B cell (primary cell): ENCODE measurements at regions not wholly inside any gene's neighbourhood (a gene's known extent, or its start where the extent isn't known, plus 50 kb on each side); places are given as distances from the start of the nearest gene placed in this dataset.

Experiments used
- ATAC-seq: fragments of 200-7000 bp; cut with Tn5 transposase; one replicate; pipeline ENCODE4 v1.10.0; 2021; ENCODE audit warnings: low read depth, mild to moderate bottlenecking, moderate number of reproducible peaks, moderate library complexity
- CTCF ChIA-PET: fragments of 350-600 bp; sonication (Branson Sonifier 250); formaldehyde crosslinking; loops from one replicate; lab custom pipeline; 2021; ENCODE audit warnings: antibody characterized with exemption, inconsistent platforms; lab: Charles Lee
- POLR2A ChIA-PET: fragments of 350-600 bp; sonication (Branson Sonifier 250); formaldehyde crosslinking; loops from one replicate; lab custom pipeline; 2021; ENCODE audit warnings: antibody characterized with exemption; lab: Charles Lee
- DNase-seq: peaks from one replicate; pipeline ENCODE4 v3.0.0; 2013
- H2AFZ ChIP-seq: 2 replicates; pipeline ENCODE4 v1.6.1; 2012; ENCODE audit warnings: mild to moderate bottlenecking, low read depth, low read length; ENCODE audit not compliant: insufficient read depth, poor library complexity, severe bottlenecking
- H3K27ac ChIP-seq, 2 donors: 1 replicate in 1 of 2; 2 replicates in 1 of 2; pipeline ENCODE4 v1.5.1; 2012 to 2013; ENCODE audit warnings: low read length in 2 of 2, mild to moderate bottlenecking in 2 of 2, moderate library complexity in 1 of 2
- H3K27me3 ChIP-seq, 4 experiments: fragments of 200-600 bp in 1 of 4; sonication (generic) in 1 of 4; replicated peaks in 1 of 4; 1 replicate in 2 of 4; 2 replicates in 2 of 4; pipeline versions ENCODE4 v1.6.1 to v1.7.0; 2013 to 2016; ENCODE audit warnings: low read length in 3 of 4, mild to moderate bottlenecking in 2 of 4, mixed read lengths in 1 of 4, moderate library complexity in 1 of 4; ENCODE audit not compliant: insufficient read depth in 4 of 4, control insufficient read depth in 3 of 4; ENCODE audit errors: control extremely low read depth in 1 of 4
- H3K36me3 ChIP-seq, 2 experiments: replicated peaks in 1 of 2; 1 replicate in 1 of 2; 2 replicates in 1 of 2; pipeline versions ENCODE4 v1.6.1 to v1.7.1; 2013; ENCODE audit warnings: low read length in 1 of 2; ENCODE audit not compliant: insufficient read depth in 2 of 2, control insufficient read depth in 1 of 2; ENCODE audit errors: control extremely low read depth in 1 of 2, extremely low read depth in 1 of 2
- H3K4me1 ChIP-seq, 2 donors: fragments of 200-600 bp in 1 of 2; sonication (generic) in 1 of 2; 1 replicate in 1 of 2; 2 replicates in 1 of 2; pipeline versions ENCODE4 v1.5.1 to v1.6.1; 2013 to 2017; ENCODE audit warnings: low read length in 2 of 2; ENCODE audit not compliant: control insufficient read depth in 2 of 2, insufficient read depth in 2 of 2
- H3K4me2 ChIP-seq: replicated peaks from 2 replicates; pipeline ENCODE3; 2012; ENCODE audit warnings: mild to moderate bottlenecking, low read depth, low read length; ENCODE audit not compliant: poor library complexity, severe bottlenecking
- H3K4me3 ChIP-seq, 5 experiments: fragments of 200-600 bp in 1 of 5; sonication (generic) in 1 of 5; 1 replicate in 3 of 5; 2 replicates in 2 of 5; pipeline versions ENCODE4 v1.5.1 to v1.7.0; 2011 to 2016; ENCODE audit warnings: low read length in 4 of 5, mild to moderate bottlenecking in 4 of 5, low read depth in 2 of 5, control low read depth in 1 of 5, moderate library complexity in 1 of 5; ENCODE audit not compliant: insufficient read depth in 1 of 5; ENCODE audit errors: control extremely low read depth in 1 of 5, extremely low read depth in 1 of 5
- H3K79me2 ChIP-seq: fragments of 200-600 bp; sonication (generic); one replicate; pipeline ENCODE4 v1.6.0; 2016; ENCODE audit warnings: low read length; ENCODE audit not compliant: control insufficient read depth, insufficient read depth
- H3K9ac ChIP-seq: fragments of 200-600 bp; sonication (generic); 2 replicates; pipeline ENCODE4 v1.6.1; 2017; ENCODE audit warnings: mild to moderate bottlenecking, low read length, moderate library complexity
- H3K9me3 ChIP-seq, 3 donors: one replicate each; pipeline versions ENCODE4 v1.6.1 to v1.7.1; 2013; ENCODE audit warnings: low read length in 2 of 3; ENCODE audit not compliant: control insufficient read depth in 2 of 3, insufficient read depth in 1 of 3; ENCODE audit errors: control extremely low read depth in 1 of 3
- H4K20me1 ChIP-seq: 2 replicates; pipeline ENCODE4 v1.6.0; 2012; ENCODE audit warnings: mild to moderate bottlenecking, low read length; ENCODE audit not compliant: insufficient read depth, control insufficient read depth, poor library complexity, severe bottlenecking
- H3K27ac Mint-ChIP-seq: one replicate; pipeline ENCODE4 v1.8.0; 2021; ENCODE audit warnings: mixed read lengths
- H3K27me3 Mint-ChIP-seq: one replicate; pipeline ENCODE4 v1.8.0; 2021; ENCODE audit warnings: mixed read lengths
- H3K4me1 Mint-ChIP-seq: one replicate; pipeline ENCODE4 v1.8.0; 2021; ENCODE audit warnings: mixed read lengths
- H3K4me3 Mint-ChIP-seq: one replicate; pipeline ENCODE4 v1.8.0; 2021; ENCODE audit warnings: mixed read lengths
- H3K9me3 Mint-ChIP-seq: one replicate; pipeline ENCODE4 v1.8.0; 2022; ENCODE audit warnings: mixed read lengths; ENCODE audit not compliant: insufficient read depth
- CTCF ChIP-seq: fragments of 200-600 bp; IDR thresholded peaks from one replicate; pipeline ENCODE4 v1.8.0; 2022; ENCODE audit warnings: antibody characterized with exemption, mild to moderate bottlenecking
- EZH2 ChIP-seq: IDR thresholded peaks from 2 replicates; pipeline ENCODE4 v1.6.1; 2012; ENCODE audit warnings: borderline replicate concordance, low read depth, mild to moderate bottlenecking, moderate library complexity, low read length; ENCODE audit not compliant: insufficient read depth, poor library complexity, severe bottlenecking
- WGBS: methylation state at CpG from one replicate; pipeline ENCODE4 v1.1.5; 2013; ENCODE audit warnings: missing lambda C conversion rate; ENCODE audit not compliant: insufficient coverage; 5-methylcytosine and 5-hydroxymethylcytosine counted together
- intact Hi-C: fragments of 100-400 bp; cut with micrococcal nuclease; formaldehyde crosslinking; loops from one replicate; pipeline ENCODE4 v1.10.0; 2022

GRCh38 chr15:93348711-93349545 is 259.9 kb upstream of the RGMA start:
- Histone ChIP-seq H3K9ac (no peak overlapping the region), H3K79me2 (no peaks in the 10 kb centered on the region), H3K4me2 (no peak overlapping the region), H3K4me3 (no peak overlapping the region), H3K27me3 (no peaks in the 10 kb centered on the region), H2AFZ (no peak overlapping the region), H3K9me3 (peaks cover 0 to 6% (median 0%) of the 10 kb centered on the region in 3 donors), H3K36me3 (no peaks in the 10 kb centered on the region), H3K4me1 (no peaks in the 10 kb centered on the region), H3K27ac (no peak overlapping the region), H4K20me1 (no peaks in the 10 kb centered on the region)
- Mint-ChIP-seq H3K4me1 (no peaks in the 10 kb centered on the region), H3K4me3 (no peak overlapping the region), H3K27ac (no peak overlapping the region), H3K27me3 (peaks cover 6% of the 10 kb centered on the region), H3K9me3 (no peaks in the 10 kb centered on the region)
- POLR2A ChIA-PET = no interaction called here
- TF ChIP-seq EZH2 (no peak), CTCF (no peak)
- CTCF ChIA-PET = no interaction called here
- WGBS = 86% methylated on average over 5 of the region's 7 CpGs
- no peak for DNase-seq
- ATAC-seq = no peak
- intact Hi-C loops = no loop called here

GRCh38 chr15:93347986-93348385 is 259.0 kb upstream of the RGMA start:
- Histone ChIP-seq H4K20me1 (no peaks in the 10 kb centered on the region), H3K4me3 (no peak overlapping the region), H3K9me3 (no peaks in the 10 kb centered on the region), H2AFZ (no peak overlapping the region), H3K27me3 (no peaks in the 10 kb centered on the region), H3K79me2 (no peaks in the 10 kb centered on the region), H3K9ac (no peak overlapping the region), H3K36me3 (no peaks in the 10 kb centered on the region), H3K4me1 (no peaks in the 10 kb centered on the region), H3K4me2 (no peak overlapping the region), H3K27ac (no peak overlapping the region)
- intact Hi-C loops = no loop called here
- peaks cover 6% of the 10 kb centered on the region for H3K27me3 Mint-ChIP-seq
- H3K9me3 Mint-ChIP-seq = no peaks in the 10 kb centered on the region
- DNase-seq (no peak), ATAC-seq (no peak)
- WGBS = no CpG with 5 or more reads among the region's 1 CpG
- no peak overlapping the region for H3K27ac Mint-ChIP-seq
- ChIA-PET CTCF (no interaction called here), POLR2A (no interaction called here)
- H3K4me1 Mint-ChIP-seq = no peaks in the 10 kb centered on the region
- no peak for TF ChIP-seq CTCF
- TF ChIP-seq EZH2 = no peak
- H3K4me3 Mint-ChIP-seq = no peak overlapping the region
